ENCODE measurements at regions not wholly inside any gene's neighbourhood (a gene's known extent, or its start where the extent isn't known, plus 50 kb on each side); places are given as distances from the start of the nearest gene placed in this dataset.

GRCh38 chr9:129500161-129500862, 120.6 kb downstream of the C9orf50 start:
- H3K27me3 Mint-ChIP-seq (ENCODE audit: low read depth): no peaks in the 10 kb centered on the region
- peaks cover 9% of the 10 kb centered on the region for H3K36me3 Mint-ChIP-seq (ENCODE audit: low read depth)
- peaks cover 21% of the 10 kb centered on the region for H3K4me1 Mint-ChIP-seq (ENCODE audit: low read depth)
- H3K4me3 Mint-ChIP-seq: no peak overlapping the region
- CTCF ChIA-PET: no interaction called here
- DNase-seq: no peak
- no peaks in the 10 kb centered on the region for H3K9me3 Mint-ChIP-seq
- H3K27ac Mint-ChIP-seq: no peak overlapping the region
- intact Hi-C loops (cut with micrococcal nuclease): no loop called here

- no peak for DNase-seq
- no peak overlapping the region for H3K4me3 Mint-ChIP-seq
- H3K27ac Mint-ChIP-seq: no peak overlapping the region
- CTCF ChIA-PET: no interaction called here
- intact Hi-C loops (cut with micrococcal nuclease): loop anchor here (5.0 kb wide), 1 partner anchor 109 kb away; no protein-coding TSS in a partner anchor
- H3K27me3 Mint-ChIP-seq (ENCODE audit: low read depth): no peaks in the 10 kb centered on the region
- H3K9me3 Mint-ChIP-seq: no peaks in the 10 kb centered on the region
- H3K4me1 Mint-ChIP-seq (ENCODE audit: low read depth): peaks cover 17% of the 10 kb centered on the region
- peaks cover 7% of the 10 kb centered on the region for H3K36me3 Mint-ChIP-seq (ENCODE audit: low read depth)
Measured at GRCh38 chr9:129498451-129499384, 122.2 kb downstream of the C9orf50 start.

- H3K9me3 Mint-ChIP-seq: no peaks in the 10 kb centered on the region
- H3K36me3 Mint-ChIP-seq (ENCODE audit: low read depth): peaks cover 13% of the 10 kb centered on the region
- no peaks in the 10 kb centered on the region for H3K27me3 Mint-ChIP-seq (ENCODE audit: low read depth)
- CTCF ChIA-PET: no interaction called here
- peaks cover 23% of the 10 kb centered on the region for H3K4me1 Mint-ChIP-seq (ENCODE audit: low read depth)
- intact Hi-C loops (cut with micrococcal nuclease): loop anchor here (2.0 to 5.0 kb wide), 2 partner anchors 37 to 109 kb away; no protein-coding TSS in a partner anchor
- H3K27ac Mint-ChIP-seq: no peak overlapping the region
- H3K4me3 Mint-ChIP-seq: no peak overlapping the region
- no peak for DNase-seq
Measured at GRCh38 chr9:129497813-129498450, 123.0 kb downstream of the C9orf50 start.

- intact Hi-C loops (cut with micrococcal nuclease): loop anchor here (2.0 to 5.0 kb wide), 2 partner anchors 36 to 110 kb away; no protein-coding TSS in a partner anchor
- no peaks in the 10 kb centered on the region for H3K27me3 Mint-ChIP-seq (ENCODE audit: low read depth)
Measured at GRCh38 chr9:129497005-129497812, 123.7 kb downstream of the C9orf50 start.

GRCh38 chr9:129496473-129497004, 124.4 kb downstream of the C9orf50 start:
- Mint-ChIP-seq H3K27ac (peak overlapping the region; percentile 87), H3K9me3 (no peaks in the 10 kb centered on the region), H3K27me3 (ENCODE audit: low read depth) (no peaks in the 10 kb centered on the region), H3K36me3 (ENCODE audit: low read depth) (peaks cover 17% of the 10 kb centered on the region), H3K4me1 (ENCODE audit: low read depth) (peaks cover 26% of the 10 kb centered on the region), H3K4me3 (peak overlapping the region; percentile 76)
- DNase-seq: peak; percentile 90
- intact Hi-C loops (cut with micrococcal nuclease): loop anchor here (1.0 to 5.0 kb wide), 3 partner anchors 8 to 111 kb away; no protein-coding TSS in a partner anchor
- CTCF ChIA-PET: interaction anchor here (0.5 to 2.1 kb wide), 7 partner anchors 14 to 356 kb away, joined by 3 to 5 read pairs (median 4); partner anchors contain the start of gene NTMT1

More at GRCh38 chr9:129497005-129497812, 123.7 kb downstream of the C9orf50 start:
- peak overlapping the region; percentile 87 for H3K27ac Mint-ChIP-seq
- H3K4me1 Mint-ChIP-seq (ENCODE audit: low read depth): peaks cover 24% of the 10 kb centered on the region
- CTCF ChIA-PET: interaction anchor here (0.5 to 2.1 kb wide), 6 partner anchors 21 to 357 kb away, joined by 3 to 5 read pairs (median 4); partner anchors contain the start of gene NTMT1
- peaks cover 14% of the 10 kb centered on the region for H3K36me3 Mint-ChIP-seq (ENCODE audit: low read depth)
- H3K4me3 Mint-ChIP-seq: peak overlapping the region; percentile 75
- H3K9me3 Mint-ChIP-seq: no peaks in the 10 kb centered on the region
- no peak for DNase-seq

GRCh38 chr9:129495620-129496472, 125.1 kb downstream of the C9orf50 start:
- Mint-ChIP-seq H3K4me1 (ENCODE audit: low read depth) (peaks cover 32% of the 10 kb centered on the region), H3K36me3 (ENCODE audit: low read depth) (peaks cover 20% of the 10 kb centered on the region), H3K27ac (peak overlapping the region; percentile 64), H3K9me3 (no peaks in the 10 kb centered on the region), H3K27me3 (ENCODE audit: low read depth) (no peaks in the 10 kb centered on the region), H3K4me3 (peak overlapping the region; percentile 76)
- peak; percentile 84 for DNase-seq
- intact Hi-C loops (cut with micrococcal nuclease): loop anchor here (1.0 to 5.0 kb wide), 3 partner anchors 8 to 111 kb away; no protein-coding TSS in a partner anchor
- CTCF ChIA-PET: interaction anchor here (0.7 to 2.1 kb wide), 4 partner anchors 14 to 356 kb away, joined by 3 to 5 read pairs (median 4); partner anchors contain the start of gene NTMT1

GRCh38 chr9:129494113-129494789, 126.7 kb downstream of the C9orf50 start:
- Mint-ChIP-seq H3K9me3 (no peaks in the 10 kb centered on the region), H3K36me3 (ENCODE audit: low read depth) (peaks cover 28% of the 10 kb centered on the region), H3K27me3 (ENCODE audit: low read depth) (no peaks in the 10 kb centered on the region), H3K4me3 (no peak overlapping the region), H3K4me1 (ENCODE audit: low read depth) (peaks cover 40% of the 10 kb centered on the region), H3K27ac (no peak overlapping the region)
- intact Hi-C loops (cut with micrococcal nuclease): no loop called here
- CTCF ChIA-PET: interaction anchor here (0.6 to 1.4 kb wide), 4 partner anchors 19 to 362 kb away, joined by 3 read pairs; partner anchors contain the start of gene NTMT1
- DNase-seq: no peak

GRCh38 chr9:129493706-129494047, 127.2 kb downstream of the C9orf50 start:
- H3K4me3 Mint-ChIP-seq: no peak overlapping the region
- H3K27ac Mint-ChIP-seq: no peak overlapping the region
- peaks cover 32% of the 10 kb centered on the region for H3K36me3 Mint-ChIP-seq (ENCODE audit: low read depth)
- H3K27me3 Mint-ChIP-seq (ENCODE audit: low read depth): no peaks in the 10 kb centered on the region
- CTCF ChIA-PET: interaction anchor here (1.0 to 1.4 kb wide), 2 partner anchors 19 to 362 kb away, joined by 3 read pairs; no protein-coding TSS in a partner anchor
- intact Hi-C loops (cut with micrococcal nuclease): no loop called here
- peaks cover 40% of the 10 kb centered on the region for H3K4me1 Mint-ChIP-seq (ENCODE audit: low read depth)
- no peak for DNase-seq
- no peaks in the 10 kb centered on the region for H3K9me3 Mint-ChIP-seq

GRCh38 chr9:129493002-129493705, 127.7 kb downstream of the C9orf50 start:
- intact Hi-C loops (cut with micrococcal nuclease): no loop called here
- H3K36me3 Mint-ChIP-seq (ENCODE audit: low read depth): peaks cover 32% of the 10 kb centered on the region
- H3K4me3 Mint-ChIP-seq: no peak overlapping the region
- CTCF ChIA-PET: interaction anchor here (0.9 to 1.4 kb wide), 3 partner anchors 17 to 361 kb away, joined by 3 to 4 read pairs (median 3); no protein-coding TSS in a partner anchor
- peaks cover 40% of the 10 kb centered on the region for H3K4me1 Mint-ChIP-seq (ENCODE audit: low read depth)
- no peak for DNase-seq
- no peaks in the 10 kb centered on the region for H3K9me3 Mint-ChIP-seq
- H3K27me3 Mint-ChIP-seq (ENCODE audit: low read depth): no peaks in the 10 kb centered on the region
- H3K27ac Mint-ChIP-seq: no peak overlapping the region

GRCh38 chr9:129491487-129491855, 129.4 kb downstream of the C9orf50 start:
- peak overlapping the region; percentile 92 for H3K4me3 Mint-ChIP-seq
- CTCF ChIA-PET: no interaction called here
- H3K4me1 Mint-ChIP-seq (ENCODE audit: low read depth): peaks cover 50% of the 10 kb centered on the region
- intact Hi-C loops (cut with micrococcal nuclease): no loop called here
- peaks cover 31% of the 10 kb centered on the region for H3K36me3 Mint-ChIP-seq (ENCODE audit: low read depth)
- peak overlapping the region; percentile 2 for H3K27ac Mint-ChIP-seq
- H3K27me3 Mint-ChIP-seq (ENCODE audit: low read depth): no peaks in the 10 kb centered on the region
- DNase-seq: no peak
- no peaks in the 10 kb centered on the region for H3K9me3 Mint-ChIP-seq
